Body of pancreas (tissue), 4 donors: ENCODE measurements at regions not wholly inside any gene's neighbourhood (a gene's known extent, or its start where the extent isn't known, plus 50 kb on each side); places are given as distances from the start of the nearest gene placed in this dataset.
"Not testable (repeated sequence)": the region's sequence is repeated elsewhere in the genome, so short reads cannot be mapped to it uniquely, and the experiment has no call there.

Experiments
- POLR2A ChIP-seq, 3 donors: fragments of 450-650 bp; IDR thresholded peaks; one replicate each; pipeline ENCODE4 v1.6.1; 2016; ENCODE audit warnings: antibody characterized with exemption in 3 of 3, mild to moderate bottlenecking in 2 of 3
- TF ChIP-seq, protein P1 (sequence below), 7 experiments: fragments of 450-650 bp in 4 of 7; fragments of 200-600 bp in 3 of 7; sonication (generic) in 3 of 7; IDR thresholded peaks; one replicate each; pipeline ENCODE4 v1.5.1; 2016 to 2019; ENCODE audit warnings: antibody characterized with exemption in 7 of 7

DNA sequence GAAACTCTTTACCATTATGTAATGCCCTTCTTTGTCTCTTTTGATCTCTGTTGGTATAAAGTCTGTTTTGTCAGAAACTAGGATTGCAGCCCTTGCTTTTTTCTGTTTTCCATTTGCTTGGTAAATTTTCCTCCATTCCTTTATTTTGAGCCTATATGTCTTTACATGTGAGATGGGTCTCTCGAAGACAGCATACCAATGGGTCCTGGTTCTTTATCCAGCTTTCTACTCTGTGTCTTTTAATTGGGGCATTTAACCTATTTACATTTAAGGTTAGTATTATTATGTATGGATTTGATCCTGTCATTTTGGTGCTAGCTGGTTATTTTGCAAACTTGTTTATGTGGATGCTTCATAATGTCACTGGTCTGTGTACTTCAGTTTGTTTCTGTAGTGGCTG lies 191.3 kb downstream of the S1PR1 start:
- TF ChIP-seq, protein P1, sequence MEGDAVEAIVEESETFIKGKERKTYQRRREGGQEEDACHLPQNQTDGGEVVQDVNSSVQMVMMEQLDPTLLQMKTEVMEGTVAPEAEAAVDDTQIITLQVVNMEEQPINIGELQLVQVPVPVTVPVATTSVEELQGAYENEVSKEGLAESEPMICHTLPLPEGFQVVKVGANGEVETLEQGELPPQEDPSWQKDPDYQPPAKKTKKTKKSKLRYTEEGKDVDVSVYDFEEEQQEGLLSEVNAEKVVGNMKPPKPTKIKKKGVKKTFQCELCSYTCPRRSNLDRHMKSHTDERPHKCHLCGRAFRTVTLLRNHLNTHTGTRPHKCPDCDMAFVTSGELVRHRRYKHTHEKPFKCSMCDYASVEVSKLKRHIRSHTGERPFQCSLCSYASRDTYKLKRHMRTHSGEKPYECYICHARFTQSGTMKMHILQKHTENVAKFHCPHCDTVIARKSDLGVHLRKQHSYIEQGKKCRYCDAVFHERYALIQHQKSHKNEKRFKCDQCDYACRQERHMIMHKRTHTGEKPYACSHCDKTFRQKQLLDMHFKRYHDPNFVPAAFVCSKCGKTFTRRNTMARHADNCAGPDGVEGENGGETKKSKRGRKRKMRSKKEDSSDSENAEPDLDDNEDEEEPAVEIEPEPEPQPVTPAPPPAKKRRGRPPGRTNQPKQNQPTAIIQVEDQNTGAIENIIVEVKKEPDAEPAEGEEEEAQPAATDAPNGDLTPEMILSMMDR (IDR thresholded peaks at IDR 0.05), result not testable (repeated sequence)
- TF ChIP-seq POLR2A (IDR thresholded peaks at IDR 0.05), result not testable (repeated sequence)
